Hepatic stellate cell (primary cell): ENCODE measurements at regions not wholly inside any gene's neighbourhood (a gene's known extent, or its start where the extent isn't known, plus 50 kb on each side); places are given as distances from the start of the nearest gene placed in this dataset.

Source experiments
- DNase-seq: peaks from one replicate; pipeline ENCODE4 v3.0.0; 2011; ENCODE audit warnings: low spot score

- no peak for DNase-seq
Observed at GRCh38 chr5:26674846-26675245, 363.5 kb downstream of the CDH9 start.

DNA sequence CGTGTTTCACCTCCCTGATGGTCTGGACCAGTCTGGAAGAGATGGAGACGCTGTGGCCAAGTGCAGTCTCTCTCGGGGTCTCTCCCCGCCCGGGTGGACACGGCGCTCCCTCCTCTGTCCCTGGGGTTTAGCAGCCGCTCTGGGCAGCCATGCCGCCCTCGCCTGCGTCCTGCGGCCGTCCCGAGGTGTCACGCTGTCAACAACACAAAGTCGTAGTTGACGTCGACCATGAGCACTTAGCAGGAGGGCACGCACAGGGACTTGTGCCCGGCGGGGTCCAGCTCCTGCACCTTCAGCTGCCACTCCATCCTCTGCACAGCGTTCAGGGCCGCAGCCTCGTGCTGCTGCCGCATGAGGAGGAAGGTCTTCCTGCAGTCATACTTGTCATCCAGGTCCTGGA, 368.9 kb downstream of the CDH9 start:
- no peak for DNase-seq

GRCh38 chr5:26669031-26669430, 369.4 kb downstream of the CDH9 start:
- no peak for DNase-seq

DNA sequence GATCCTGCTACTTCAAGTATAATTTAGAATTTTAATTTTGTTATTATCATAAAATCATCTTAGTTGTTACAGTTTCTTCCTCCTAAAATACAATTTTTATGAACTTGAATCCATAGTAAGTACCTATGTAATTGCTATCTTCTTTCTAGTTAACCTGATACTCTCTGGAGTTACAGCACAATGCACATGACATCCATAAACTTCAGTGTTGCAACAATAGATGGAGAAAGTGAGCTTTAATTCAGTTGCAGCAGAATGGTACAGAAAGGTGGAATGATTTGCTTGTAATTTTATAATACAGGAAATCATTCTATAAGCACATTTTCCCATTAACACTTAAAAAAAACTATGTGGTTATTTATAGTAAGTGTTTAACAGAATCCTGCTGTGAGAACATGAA, 372.0 kb downstream of the CDH9 start:
- DNase-seq: no peak

DNA sequence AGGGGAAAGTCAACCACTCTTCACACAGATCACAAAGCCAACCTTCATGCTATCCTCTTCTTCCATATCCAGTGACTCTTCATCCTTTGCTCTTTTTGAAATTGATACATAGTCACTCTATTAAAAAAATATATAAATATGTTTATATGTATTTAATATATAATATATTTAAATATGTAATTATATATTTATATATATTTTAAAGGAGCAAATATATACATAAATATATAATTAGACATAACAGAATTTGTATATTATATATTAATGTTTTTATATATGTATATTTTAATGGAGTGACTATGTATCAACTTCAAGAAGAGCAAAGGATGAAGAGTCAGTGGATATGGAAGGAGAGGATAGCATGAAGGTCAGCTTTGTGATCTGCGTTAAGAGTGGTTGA, 374.9 kb downstream of the CDH9 start:
- no peak for DNase-seq

GRCh38 chr5:26662806-26663360, 375.5 kb downstream of the CDH9 start:
- DNase-seq: no peak

- DNase-seq: no peak
Observed at GRCh38 chr5:26660116-26660515, 378.3 kb downstream of the CDH9 start.

- DNase-seq: no peak
Observed at GRCh38 chr5:26649000-26649399, 389.4 kb downstream of the CDH9 start.

DNA sequence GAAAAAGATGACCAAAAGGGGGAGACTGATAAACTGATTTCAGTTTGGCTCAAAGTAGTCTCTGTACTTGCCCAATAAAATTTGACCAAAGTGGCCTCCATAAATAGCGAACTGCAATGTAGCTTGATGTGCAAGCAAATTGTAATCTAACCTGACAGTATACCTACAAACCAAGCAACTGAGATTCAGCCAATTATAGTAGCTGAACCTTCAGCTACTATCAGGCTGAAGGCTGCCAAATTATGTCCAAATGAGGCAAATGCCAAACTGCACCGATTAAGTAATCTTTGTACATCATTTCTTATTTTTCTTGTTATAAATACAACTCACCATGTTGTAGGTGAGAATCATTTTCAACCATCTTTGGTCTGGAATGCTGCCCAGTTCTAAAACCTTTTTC, 390.6 kb downstream of the CDH9 start:
- DNase-seq: no peak

DNA sequence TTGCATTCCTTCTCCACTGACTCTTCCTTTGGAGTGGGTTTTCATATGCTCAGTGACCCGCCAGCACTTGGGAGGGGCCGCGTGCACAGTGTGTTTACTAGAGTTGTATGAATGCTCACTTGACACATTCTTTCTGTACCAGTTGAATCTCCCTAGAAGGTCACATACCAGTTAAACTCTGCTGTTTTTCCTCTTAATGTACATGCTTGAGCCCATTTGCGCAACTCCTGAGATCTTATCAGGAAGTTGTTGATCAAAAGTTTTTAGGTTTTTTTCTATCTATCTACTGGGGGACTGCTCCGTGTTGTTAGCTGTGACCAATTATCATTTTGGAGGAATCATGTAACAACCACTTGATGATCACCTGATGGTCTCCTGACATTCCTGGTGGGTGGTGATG, 392.7 kb downstream of the CDH9 start:
- DNase-seq: no peak

DNA sequence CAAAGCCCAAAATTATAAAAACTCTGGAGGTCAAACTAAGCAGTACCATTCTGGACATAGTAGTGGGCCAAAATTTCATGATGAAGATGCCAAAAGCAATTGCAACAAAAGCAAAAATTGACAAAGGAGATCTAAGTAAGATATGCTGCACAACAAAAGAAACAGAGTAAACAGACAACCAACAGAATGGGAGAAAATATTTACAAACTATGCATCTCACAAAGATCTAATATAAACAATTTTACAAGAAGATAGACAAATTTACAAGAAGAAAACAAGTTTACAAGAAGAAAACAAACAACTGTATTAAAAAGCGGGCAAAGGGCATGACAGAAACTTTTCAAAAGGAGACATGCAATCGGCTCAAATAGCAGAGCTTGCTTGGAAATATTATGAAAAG, 396.9 kb downstream of the CDH9 start:
- DNase-seq: no peak

DNA sequence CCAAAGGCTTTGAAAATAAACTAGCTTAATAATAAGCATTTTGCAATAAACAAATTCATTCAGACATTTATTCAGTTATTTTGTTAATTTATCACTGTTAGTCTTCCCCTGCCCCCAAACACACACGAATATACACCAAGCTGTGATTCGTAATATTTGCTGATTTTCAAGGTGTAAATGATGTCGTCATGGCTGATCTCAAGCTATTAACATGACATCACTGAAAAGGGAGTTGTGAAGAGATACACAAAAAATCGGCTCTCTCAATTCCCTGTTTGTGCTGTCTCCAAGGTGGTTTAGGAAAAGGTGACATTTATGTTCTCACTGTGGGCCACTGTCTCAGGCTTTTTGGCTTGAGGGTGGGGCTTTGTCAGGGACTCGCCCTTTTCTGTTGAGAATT, 413.3 kb downstream of the CDH9 start:
- no peak for DNase-seq

GRCh38 chr5:26622947-26623346, 415.4 kb downstream of the CDH9 start:
- no peak for DNase-seq

DNA sequence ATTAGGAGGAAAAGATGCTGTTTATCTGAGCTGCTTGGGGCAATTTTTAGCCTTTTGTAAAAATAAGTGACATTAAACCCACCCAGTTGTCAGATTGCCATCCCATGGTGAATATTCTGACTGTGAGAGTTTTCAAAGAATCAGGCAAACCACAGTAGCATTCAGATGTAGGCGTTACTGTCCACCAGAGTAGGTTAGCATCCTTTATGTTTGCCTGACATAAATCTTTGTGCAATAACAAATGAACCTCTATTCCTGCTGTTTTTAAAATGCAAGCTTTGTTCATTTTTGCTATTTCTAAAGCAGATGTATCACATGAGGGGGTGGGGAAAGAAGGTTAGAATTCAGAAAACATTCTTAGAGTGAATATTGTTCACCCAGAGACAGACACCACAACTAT, 427.8 kb downstream of the CDH9 start:
- DNase-seq: no peak

GRCh38 chr5:26601563-26601962, 436.8 kb downstream of the CDH9 start:
- DNase-seq: no peak

GRCh38 chr5:26582350-26583045, 455.9 kb downstream of the CDH9 start:
- no peak for DNase-seq

GRCh38 chr5:26579712-26580111, 458.7 kb downstream of the CDH9 start:
- DNase-seq: no peak

DNA sequence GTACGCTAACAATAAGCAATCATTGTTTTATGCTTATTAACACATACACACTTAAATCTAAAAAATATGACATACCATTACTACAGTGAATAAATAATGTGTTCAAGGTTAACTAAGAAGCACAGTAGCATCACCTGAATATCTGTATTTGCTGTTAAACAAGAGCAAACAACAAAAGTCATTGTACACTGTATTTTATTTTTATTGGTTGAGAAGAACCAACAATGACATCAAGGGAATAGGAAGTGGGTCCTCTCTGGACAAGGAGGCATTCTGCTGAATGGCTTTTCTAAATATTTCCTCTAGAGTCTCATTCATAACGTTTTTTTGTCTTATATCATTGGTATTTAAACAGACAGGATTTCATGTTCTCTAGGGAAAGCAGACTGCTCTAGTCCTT, 460.4 kb downstream of the CDH9 start:
- no peak for DNase-seq

DNA sequence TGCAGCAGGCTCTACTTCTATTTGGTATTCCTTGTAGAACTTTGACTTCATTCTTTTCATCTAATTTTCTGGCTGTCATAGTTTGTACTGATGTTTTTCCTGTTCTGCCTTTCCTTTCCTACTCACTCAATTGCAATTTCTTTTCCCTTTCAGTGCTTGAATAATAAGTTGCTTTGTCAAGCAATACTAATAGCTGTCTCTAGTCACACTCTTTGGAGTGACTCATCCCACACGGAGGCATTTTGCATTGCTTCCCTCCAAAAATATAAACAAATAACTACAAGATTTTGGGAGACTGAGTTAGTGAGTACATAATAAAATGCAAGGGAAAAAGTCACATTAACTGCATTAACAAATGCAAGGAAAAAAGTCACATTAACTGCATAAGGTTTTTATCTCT, 465.9 kb downstream of the CDH9 start:
- no peak for DNase-seq

- DNase-seq: no peak
Observed at GRCh38 chr5:26569929-26570258, 468.5 kb downstream of the CDH9 start.

GRCh38 chr5:26569241-26569928, 469.0 kb downstream of the CDH9 start:
- DNase-seq: no peak

- no peak for DNase-seq
Observed at GRCh38 chr5:26568316-26568715, 470.1 kb downstream of the CDH9 start.

DNA sequence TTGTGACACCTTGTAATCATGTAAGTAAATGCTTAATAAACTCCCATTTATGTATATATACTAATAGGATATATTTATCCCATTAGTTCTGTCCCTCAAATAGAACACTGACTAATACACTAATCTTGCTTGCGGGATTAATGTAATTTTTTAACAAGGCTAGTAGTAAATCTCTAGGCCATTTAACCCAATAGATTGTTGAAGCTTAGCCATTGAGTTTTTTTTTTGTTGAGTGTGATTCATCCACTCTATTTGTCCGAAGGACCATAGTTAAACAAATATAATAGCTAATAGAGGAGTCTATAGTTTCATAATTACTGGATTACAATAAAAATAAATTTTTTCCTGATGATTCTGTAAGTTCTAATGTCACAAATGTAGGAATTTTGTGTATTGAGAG, 474.4 kb downstream of the CDH9 start:
- DNase-seq: no peak

DNA sequence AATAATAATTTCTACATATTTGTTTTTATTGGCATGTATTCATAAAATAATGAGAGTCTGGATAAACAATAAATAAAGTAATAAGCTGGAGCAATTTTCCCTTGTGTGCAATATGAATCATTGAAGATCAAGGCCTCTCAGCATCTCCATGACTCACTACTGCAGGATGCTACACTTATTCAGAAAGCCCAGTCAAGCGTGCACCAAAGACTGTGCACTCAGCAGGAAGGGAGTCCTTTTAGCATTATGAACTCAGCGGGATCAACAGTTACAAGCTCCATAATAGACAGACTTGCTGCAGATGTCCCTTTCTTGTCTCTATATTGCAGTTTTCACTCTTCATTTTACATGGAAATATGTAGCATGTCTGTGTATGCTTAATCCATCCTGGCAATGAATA, 485.3 kb downstream of the CDH9 start:
- DNase-seq: no peak
